ENCODE measurements at regions not wholly inside any gene's neighbourhood (a gene's known extent, or its start where the extent isn't known, plus 50 kb on each side); places are given as distances from the start of the nearest gene placed in this dataset.

DNA sequence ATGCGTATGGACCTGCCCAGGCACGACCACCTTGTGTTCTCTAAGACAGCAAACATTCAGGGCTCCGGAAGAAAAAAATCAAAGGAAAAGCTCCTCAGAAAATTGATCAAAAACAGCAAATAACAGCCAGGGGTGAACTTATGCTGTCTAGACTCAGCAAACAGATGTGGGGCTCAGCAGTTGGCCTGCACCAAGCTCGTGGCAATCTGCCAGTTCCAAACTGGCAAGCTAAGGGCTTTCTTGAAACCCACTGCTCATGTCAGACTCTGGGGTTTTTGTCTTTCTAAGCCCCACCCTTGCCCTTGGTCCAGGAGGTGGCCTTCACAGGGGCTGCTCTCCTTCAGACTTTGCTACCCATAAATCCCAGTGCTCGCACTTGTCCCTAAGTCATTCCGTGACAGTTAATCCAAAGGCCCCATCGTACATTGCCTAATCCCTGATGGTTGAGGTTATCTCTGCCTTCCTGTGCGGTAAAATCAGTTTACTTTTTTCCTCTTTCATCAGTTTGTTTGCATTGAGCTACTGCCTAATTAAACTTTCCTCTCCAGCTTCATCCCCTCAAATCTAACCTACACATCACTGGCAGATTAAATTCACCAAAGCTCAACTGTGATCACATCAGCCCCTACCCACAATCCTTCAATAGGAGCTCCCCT lies 408.0 kb downstream of the LRATD1 start:
- TF ChIP-seq, protein P1, sequence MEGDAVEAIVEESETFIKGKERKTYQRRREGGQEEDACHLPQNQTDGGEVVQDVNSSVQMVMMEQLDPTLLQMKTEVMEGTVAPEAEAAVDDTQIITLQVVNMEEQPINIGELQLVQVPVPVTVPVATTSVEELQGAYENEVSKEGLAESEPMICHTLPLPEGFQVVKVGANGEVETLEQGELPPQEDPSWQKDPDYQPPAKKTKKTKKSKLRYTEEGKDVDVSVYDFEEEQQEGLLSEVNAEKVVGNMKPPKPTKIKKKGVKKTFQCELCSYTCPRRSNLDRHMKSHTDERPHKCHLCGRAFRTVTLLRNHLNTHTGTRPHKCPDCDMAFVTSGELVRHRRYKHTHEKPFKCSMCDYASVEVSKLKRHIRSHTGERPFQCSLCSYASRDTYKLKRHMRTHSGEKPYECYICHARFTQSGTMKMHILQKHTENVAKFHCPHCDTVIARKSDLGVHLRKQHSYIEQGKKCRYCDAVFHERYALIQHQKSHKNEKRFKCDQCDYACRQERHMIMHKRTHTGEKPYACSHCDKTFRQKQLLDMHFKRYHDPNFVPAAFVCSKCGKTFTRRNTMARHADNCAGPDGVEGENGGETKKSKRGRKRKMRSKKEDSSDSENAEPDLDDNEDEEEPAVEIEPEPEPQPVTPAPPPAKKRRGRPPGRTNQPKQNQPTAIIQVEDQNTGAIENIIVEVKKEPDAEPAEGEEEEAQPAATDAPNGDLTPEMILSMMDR (IDR thresholded peaks at IDR 0.05): no peak
- no peak for TF ChIP-seq POLR2A (IDR thresholded peaks at IDR 0.05)
